Skeletal muscle cell (primary cell): ENCODE measurements at regions not wholly inside any gene's neighbourhood (a gene's known extent, or its start where the extent isn't known, plus 50 kb on each side); places are given as distances from the start of the nearest gene placed in this dataset.
"Not testable (repeated sequence)": the region's sequence is repeated elsewhere in the genome, so short reads cannot be mapped to it uniquely, and the experiment has no call there.

Experiments used
- DNase-seq: peaks from one replicate; pipeline ENCODE4 v3.0.0-alpha.2; 2010; ENCODE audit warnings: low read depth
- H3K4me3 ChIP-seq: 2 replicates; pipeline ENCODE4 v1.5.1; 2011; ENCODE audit warnings: low read depth, mild to moderate bottlenecking, control low read depth, low read length, moderate library complexity

GRCh38 chrX:82528525-82528924, 979.6 kb upstream of the POU3F4 start:
- no peak for DNase-seq

GRCh38 chrX:82534086-82534597, 973.9 kb upstream of the POU3F4 start:
- DNase-seq = no peak
- no peak overlapping the region for H3K4me3 ChIP-seq

More at GRCh38 chrX:82528525-82528924, 979.6 kb upstream of the POU3F4 start:
- H3K4me3 ChIP-seq = no peak overlapping the region

GRCh38 chrX:82537205-82537604, 970.9 kb upstream of the POU3F4 start:
- not testable (repeated sequence) for H3K4me3 ChIP-seq, DNase-seq

GRCh38 chrX:82541822-82542221, 966.3 kb upstream of the POU3F4 start:
- no peak for DNase-seq
- H3K4me3 ChIP-seq = no peak overlapping the region

GRCh38 chrX:82552201-82552600, 955.9 kb upstream of the POU3F4 start:
- H3K4me3 ChIP-seq, DNase-seq: not testable (repeated sequence)

- DNase-seq = no peak
These were observed 951.5 kb upstream of the POU3F4 start for GRCh38 chrX:82556588-82556987.

GRCh38 chrX:82585868-82586267, 922.2 kb upstream of the POU3F4 start:
- H3K4me3 ChIP-seq = no peak overlapping the region
- no peak for DNase-seq

More at GRCh38 chrX:82556588-82556987, 951.5 kb upstream of the POU3F4 start:
- H3K4me3 ChIP-seq = no peak overlapping the region

- peak; percentile 0 for DNase-seq
These were observed 918.7 kb upstream of the POU3F4 start for GRCh38 chrX:82589410-82589809.

GRCh38 chrX:82591421-82591820, 916.7 kb upstream of the POU3F4 start:
- no peak overlapping the region for H3K4me3 ChIP-seq

More at GRCh38 chrX:82589410-82589809, 918.7 kb upstream of the POU3F4 start:
- no peak overlapping the region for H3K4me3 ChIP-seq

GRCh38 chrX:82626978-82627377, 881.1 kb upstream of the POU3F4 start:
- DNase-seq = no peak
- H3K4me3 ChIP-seq = no peak overlapping the region

More at GRCh38 chrX:82591421-82591820, 916.7 kb upstream of the POU3F4 start:
- DNase-seq = no peak

GRCh38 chrX:82627568-82627967, 880.5 kb upstream of the POU3F4 start:
- no peak overlapping the region for H3K4me3 ChIP-seq
- DNase-seq = no peak

GRCh38 chrX:82648062-82648461, 860.0 kb upstream of the POU3F4 start:
- DNase-seq = no peak
- H3K4me3 ChIP-seq = no peak overlapping the region

- DNase-seq = no peak
These were observed 858.4 kb upstream of the POU3F4 start for GRCh38 chrX:82649645-82650044.

GRCh38 chrX:82658492-82658891, 849.6 kb upstream of the POU3F4 start:
- DNase-seq = no peak
- no peak overlapping the region for H3K4me3 ChIP-seq

More at GRCh38 chrX:82649645-82650044, 858.4 kb upstream of the POU3F4 start:
- H3K4me3 ChIP-seq = no peak overlapping the region

- DNase-seq = no peak
These were observed 841.7 kb upstream of the POU3F4 start for GRCh38 chrX:82666355-82666754.

GRCh38 chrX:82675104-82675503, 833.0 kb upstream of the POU3F4 start:
- no peak overlapping the region for H3K4me3 ChIP-seq
- DNase-seq = no peak

More at GRCh38 chrX:82666355-82666754, 841.7 kb upstream of the POU3F4 start:
- H3K4me3 ChIP-seq = no peak overlapping the region

- H3K4me3 ChIP-seq = no peak overlapping the region
- no peak for DNase-seq
These were observed 831.7 kb upstream of the POU3F4 start for GRCh38 chrX:82676386-82676785.

GRCh38 chrX:82677286-82677685, 830.8 kb upstream of the POU3F4 start:
- no peak overlapping the region for H3K4me3 ChIP-seq
- DNase-seq = no peak

- no peak overlapping the region for H3K4me3 ChIP-seq
- DNase-seq = no peak
These were observed 815.1 kb upstream of the POU3F4 start for GRCh38 chrX:82692991-82693390.

- no peak overlapping the region for H3K4me3 ChIP-seq
- DNase-seq = no peak
These were observed 813.0 kb upstream of the POU3F4 start for GRCh38 chrX:82695066-82695465.

GRCh38 chrX:82703551-82703950, 804.5 kb upstream of the POU3F4 start:
- DNase-seq = no peak
- no peak overlapping the region for H3K4me3 ChIP-seq

GRCh38 chrX:82711457-82711856, 796.6 kb upstream of the POU3F4 start:
- H3K4me3 ChIP-seq = no peak overlapping the region
- no peak for DNase-seq
